ENCODE measurements at regions not wholly inside any gene's neighbourhood (a gene's known extent, or its start where the extent isn't known, plus 50 kb on each side); places are given as distances from the start of the nearest gene placed in this dataset.

GRCh38 chr10:123571978-123572377, 94.2 kb upstream of the GPR26 start:
- no peak for DNase-seq (ENCODE audit: low spot score)

GRCh38 chr10:123573236-123574108, 92.7 kb upstream of the GPR26 start:
- DNase-seq (ENCODE audit: low spot score): peak; percentile 71

DNA sequence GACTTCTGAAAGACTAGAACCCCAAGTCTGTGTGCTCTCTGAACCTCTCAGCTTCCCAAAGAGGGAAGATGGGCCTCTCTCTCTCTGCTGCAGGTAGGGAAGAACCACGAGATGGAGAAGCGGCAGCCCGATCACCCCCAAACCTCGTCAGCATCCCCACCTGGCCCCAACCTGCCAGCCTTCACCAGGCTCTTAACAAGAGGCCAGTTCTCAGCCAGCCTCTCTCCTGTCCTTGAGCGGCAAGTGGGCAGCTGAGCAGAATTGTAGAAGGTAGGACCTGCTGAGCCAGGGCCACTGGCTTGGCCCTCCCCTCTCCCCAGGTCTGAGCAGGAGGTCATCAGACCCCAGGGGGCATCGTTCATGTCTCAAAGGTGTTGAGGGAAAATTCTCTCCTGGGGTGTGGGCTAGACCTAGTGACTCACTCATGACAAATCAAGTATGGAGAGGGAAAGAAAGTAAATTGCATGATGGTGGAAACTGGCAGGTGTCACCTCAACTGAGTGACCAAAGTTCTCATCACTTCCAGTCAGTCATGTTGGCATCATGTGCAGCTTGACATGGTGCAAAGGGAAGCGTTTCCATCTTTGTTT, 92.0 kb upstream of the GPR26 start:
- DNase-seq (ENCODE audit: low spot score): no peak

GRCh38 chr10:123575105-123575504, 91.0 kb upstream of the GPR26 start:
- DNase-seq (ENCODE audit: low spot score): no peak

GRCh38 chr10:123576706-123577105, 89.4 kb upstream of the GPR26 start:
- DNase-seq (ENCODE audit: low spot score): no peak

GRCh38 chr10:123577921-123578461, 88.2 kb upstream of the GPR26 start:
- DNase-seq (ENCODE audit: low spot score): no peak

GRCh38 chr10:123578721-123579120, 87.4 kb upstream of the GPR26 start:
- no peak for DNase-seq (ENCODE audit: low spot score)

DNA sequence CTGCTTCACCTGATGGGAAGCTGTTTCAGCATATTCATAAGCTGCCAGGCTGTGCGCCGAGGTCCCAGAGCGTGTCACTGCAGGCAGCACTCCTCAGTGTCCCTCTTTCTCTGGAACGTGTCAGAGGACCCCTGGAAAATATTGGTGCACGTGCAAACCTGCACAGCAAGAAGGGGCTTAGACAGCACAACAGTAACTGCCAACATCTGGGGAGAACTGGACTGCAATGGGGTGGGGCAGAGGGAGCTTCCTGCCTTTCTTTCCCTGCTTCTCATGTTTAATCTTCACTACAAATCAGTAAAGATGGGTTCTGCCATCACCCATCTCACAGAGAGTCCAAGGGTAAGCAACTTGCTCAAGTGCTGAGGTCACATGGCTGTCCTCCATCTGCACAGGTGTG, 86.5 kb upstream of the GPR26 start:
- no peak for DNase-seq (ENCODE audit: low spot score)

DNA sequence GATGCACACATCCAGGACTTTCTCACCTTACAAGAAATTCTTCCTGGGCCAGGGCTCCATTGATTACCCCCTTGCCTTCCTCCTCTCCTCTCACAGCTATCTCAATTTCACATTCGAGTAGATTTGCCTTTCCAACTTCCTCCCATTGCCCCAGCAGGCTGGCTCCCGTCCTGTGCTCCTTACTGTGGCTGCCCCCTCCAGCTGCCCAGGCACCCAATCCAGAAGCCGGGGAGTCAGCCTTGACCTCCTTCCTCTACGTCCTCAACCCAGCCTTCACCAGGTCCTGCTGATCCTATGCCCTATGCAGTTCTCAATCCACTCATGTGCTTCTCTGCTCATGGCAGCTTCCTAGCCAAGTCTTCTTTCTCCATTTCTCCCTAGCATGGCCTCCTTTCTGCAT, 85.7 kb upstream of the GPR26 start:
- DNase-seq (ENCODE audit: low spot score): no peak

DNA sequence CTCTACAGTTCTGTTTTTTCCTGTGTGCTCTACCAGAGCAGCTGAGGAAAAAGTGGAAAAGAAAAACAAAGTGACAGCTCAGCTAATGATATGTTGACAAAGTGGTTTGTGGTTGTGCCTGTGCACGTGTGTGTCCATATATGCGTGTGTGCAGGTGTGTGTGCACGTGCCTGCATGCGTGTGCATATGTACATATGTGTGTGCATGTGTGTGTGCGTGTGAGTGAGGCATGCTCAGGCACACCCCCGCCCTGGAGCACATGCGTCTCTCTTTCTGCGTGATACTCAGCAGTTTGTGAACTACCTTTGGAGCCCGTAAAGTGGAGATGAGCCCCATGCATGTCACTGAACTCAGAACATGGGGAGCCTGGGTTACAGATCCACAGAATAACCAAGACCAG, 84.5 kb upstream of the GPR26 start:
- no peak for DNase-seq (ENCODE audit: low spot score)

- peak; percentile 84 for DNase-seq (ENCODE audit: low spot score)
These were observed 83.8 kb upstream of the GPR26 start for GRCh38 chr10:123582084-123582989.

DNA sequence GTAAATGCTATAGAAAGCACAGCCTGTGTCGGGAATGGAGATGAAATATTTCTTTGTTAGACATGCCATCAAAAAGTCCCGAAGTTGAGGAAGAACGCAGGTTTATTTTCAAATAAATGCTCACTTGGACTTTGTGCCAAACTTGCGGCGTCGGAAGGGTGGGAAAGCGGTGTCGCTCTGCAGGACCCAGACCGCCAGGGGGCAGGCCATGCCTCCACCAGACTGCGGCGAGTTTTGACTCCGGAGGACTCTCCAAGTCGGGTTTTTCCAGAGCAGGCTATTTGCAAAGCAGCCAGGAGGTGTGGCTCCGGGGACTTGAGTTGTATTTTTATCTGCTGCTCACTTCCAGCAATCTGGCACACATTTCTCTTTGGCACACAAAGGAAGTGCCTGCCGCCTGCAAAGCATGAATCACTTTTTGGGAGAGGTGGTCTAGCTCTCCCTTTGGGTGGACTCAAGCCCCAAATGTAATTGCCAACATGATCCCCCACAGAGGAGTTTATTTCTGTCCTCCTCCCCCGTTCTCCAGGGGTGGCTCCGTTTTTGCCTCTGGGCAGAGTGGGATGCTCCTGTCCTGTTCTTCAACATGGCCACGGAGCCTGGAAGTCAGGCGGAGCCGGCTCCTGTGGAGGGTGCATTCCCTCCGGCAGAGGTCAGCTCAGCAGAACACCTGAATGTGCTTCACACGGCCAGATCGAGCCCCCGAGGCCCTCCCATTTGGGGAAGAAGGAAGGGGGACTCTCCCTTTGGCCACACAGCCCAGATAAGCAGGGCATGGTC, 82.3 kb upstream of the GPR26 start:
- peak; percentile 48 for DNase-seq (ENCODE audit: low spot score)

DNA sequence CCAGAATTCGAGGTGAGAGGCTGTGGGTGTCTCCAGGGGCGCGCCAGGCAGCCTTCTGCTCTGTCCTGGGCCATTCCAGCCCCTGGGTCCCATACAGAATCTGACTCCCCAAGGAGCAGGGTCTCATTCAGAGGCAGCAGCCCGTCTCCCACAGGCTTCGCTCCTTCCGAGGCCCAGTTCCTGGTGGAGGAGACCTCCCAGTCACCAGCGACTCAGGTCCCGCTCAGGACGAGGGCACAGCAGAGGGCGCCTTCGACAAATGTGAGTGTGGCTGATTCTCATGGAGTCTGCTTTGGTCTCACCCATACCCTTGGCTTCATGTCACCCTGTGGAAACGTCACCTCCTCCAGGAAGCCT, 81.8 kb upstream of the GPR26 start:
- no peak for DNase-seq (ENCODE audit: low spot score)

- DNase-seq (ENCODE audit: low spot score): no peak
These were observed 80.4 kb upstream of the GPR26 start for GRCh38 chr10:123585477-123586445.

GRCh38 chr10:123587110-123587509, 79.0 kb upstream of the GPR26 start:
- DNase-seq (ENCODE audit: low spot score): no peak

GRCh38 chr10:123588386-123588914, 77.7 kb upstream of the GPR26 start:
- DNase-seq (ENCODE audit: low spot score): no peak

DNA sequence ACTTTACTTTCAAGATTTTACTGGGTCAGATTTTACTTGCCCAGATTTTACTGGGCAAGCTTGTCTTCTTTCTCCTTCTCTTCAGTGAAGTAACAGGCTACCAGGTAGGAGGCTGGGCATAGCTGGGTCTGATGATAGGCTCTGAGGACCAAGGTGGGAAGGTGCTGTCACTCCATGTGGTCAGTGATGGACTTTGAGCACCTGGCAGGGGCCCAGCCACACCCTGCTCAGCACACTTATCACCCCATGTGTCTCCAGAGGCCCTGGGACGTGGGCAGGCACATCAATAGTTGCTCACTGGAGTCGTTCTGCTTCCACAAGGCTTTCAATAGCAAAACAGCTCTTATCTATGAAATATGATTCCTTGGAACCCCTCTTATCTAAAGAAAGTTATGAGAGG, 70.5 kb upstream of the GPR26 start:
- DNase-seq (ENCODE audit: low spot score): no peak

DNA sequence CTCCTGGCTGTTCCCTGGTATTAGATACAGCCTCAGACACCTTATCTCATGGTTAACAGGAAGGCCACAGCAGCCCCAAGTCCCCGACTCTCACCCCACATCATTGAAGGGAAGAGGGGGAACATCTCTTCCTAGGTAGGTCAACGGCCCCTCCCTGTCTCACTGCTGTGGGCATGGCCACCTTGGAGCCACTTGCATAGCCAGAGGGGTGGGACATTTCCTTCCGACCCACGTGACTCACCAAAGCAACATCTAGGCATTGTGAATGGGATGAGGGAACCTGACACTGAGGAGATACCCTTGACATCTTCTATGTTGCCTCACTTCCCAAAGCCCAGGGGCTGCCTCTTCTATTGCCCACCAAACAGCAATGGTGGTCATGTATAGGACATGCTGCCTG, 68.5 kb upstream of the GPR26 start:
- DNase-seq (ENCODE audit: low spot score): no peak

DNA sequence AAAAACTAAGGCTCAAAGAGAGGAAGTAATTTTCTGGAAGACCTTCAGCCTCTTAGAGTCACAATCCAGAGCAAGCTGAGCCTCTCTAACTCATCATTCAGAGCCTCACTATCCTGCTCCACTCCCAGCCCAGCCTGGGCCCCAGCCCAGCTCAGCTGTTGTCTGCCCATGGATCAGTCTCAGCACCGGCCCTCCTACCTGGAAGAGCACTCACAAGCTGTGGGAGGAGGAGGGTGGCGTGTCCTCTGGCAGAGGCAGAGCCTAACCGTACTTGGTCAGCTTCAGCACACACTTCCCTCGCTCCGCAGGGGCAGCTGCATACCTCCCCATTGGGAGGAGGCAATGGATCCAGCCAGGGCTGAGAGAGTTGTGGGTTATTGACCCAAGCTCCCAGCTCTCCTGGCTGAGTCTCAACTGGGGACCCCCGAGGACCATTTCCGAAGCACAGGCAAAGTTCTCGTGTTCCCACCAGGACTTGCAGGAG, 66.7 kb upstream of the GPR26 start:
- no peak for DNase-seq (ENCODE audit: low spot score)

DNA sequence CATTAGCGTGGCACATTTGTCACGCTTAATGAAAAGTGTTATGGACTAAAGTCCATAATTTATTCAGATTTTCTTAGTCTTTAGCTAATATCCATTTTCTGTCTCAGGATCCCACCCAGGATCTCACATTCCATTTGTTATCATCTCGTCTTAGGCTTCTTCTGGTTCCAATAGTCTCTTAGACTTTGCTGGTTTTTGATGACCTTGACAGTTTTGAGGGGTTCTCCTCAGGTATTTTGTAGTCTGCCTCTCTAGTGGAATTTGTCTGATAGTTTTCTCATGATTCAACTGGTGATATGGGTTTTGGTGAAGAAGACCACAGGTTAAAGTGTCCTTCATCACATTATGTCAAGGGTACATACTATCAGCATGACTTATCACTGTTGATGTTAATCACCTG, 66.0 kb upstream of the GPR26 start:
- DNase-seq (ENCODE audit: low spot score): no peak
